SIG-M5 (cell line): ENCODE measurements at regions not wholly inside any gene's neighbourhood (a gene's known extent, or its start where the extent isn't known, plus 50 kb on each side); places are given as distances from the start of the nearest gene placed in this dataset.
"Not testable (repeated sequence)": the region's sequence is repeated elsewhere in the genome, so short reads cannot be mapped to it uniquely, and the experiment has no call there.

Source experiments
- DNase-seq: peaks from one replicate; lab custom pipeline; 2025; lab: John Stamatoyannopoulos, UW

GRCh38 chr6:167709776-167710336 is 116.9 kb upstream of the AFDN start:
- DNase-seq = not testable (repeated sequence)

DNA sequence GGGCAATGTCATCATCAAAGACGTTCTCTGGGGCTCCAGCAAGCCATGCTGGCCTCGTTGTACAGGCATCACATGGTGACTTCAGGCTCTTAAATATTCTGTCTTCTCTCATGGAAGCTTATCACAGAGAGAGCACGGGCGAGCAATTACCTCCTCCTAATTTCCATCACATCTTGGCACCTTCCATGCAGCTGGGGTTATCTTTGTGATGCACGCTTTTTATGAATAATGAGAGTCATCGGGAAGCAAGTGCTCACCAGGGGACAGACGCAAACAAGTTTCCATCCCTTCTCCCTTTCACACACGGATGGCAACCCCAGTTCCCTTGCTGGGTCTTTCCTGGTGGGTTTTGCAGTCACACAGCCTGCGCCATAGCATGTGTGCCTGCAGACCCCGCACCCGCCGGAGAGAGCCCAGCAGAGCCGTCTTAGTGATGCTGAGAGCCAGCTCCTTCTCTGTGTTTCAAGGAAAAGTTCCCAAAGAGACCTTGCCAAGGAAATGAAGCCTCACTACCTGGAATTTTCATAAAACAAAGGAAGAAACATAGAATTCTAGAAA is 116.3 kb upstream of the AFDN start:
- DNase-seq = no peak

- no peak for DNase-seq
Observed at GRCh38 chr6:167711211-167711610, 115.5 kb upstream of the AFDN start.

- no peak for DNase-seq
Observed at GRCh38 chr6:167711768-167712730, 114.7 kb upstream of the AFDN start.

GRCh38 chr6:167712731-167713475 is 113.8 kb upstream of the AFDN start:
- DNase-seq = no peak

GRCh38 chr6:167714152-167714551 is 112.6 kb upstream of the AFDN start:
- no peak for DNase-seq

GRCh38 chr6:167717455-167717854 is 109.3 kb upstream of the AFDN start:
- DNase-seq = no peak

GRCh38 chr6:167717867-167718266 is 108.8 kb upstream of the AFDN start:
- no peak for DNase-seq

DNA sequence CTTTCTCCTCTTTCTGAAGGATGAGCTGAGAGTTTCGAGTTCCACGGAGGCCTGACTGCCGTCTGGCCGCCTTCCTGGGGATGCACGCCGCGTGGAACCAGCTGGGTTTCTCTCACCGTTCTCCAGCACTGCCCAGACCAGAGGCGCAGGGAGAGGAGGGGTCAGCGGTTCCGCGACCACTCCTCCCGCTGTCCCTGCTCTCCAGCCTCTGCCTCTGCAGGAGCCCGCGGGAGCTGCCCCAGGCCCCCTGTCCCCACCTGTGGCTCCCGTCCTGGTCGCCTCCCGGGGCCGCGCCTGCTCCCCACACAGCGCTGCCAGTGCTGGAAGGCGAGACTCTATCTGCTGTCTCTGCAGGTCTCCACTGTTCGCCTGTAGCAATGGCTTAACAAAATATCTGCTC is 106.8 kb upstream of the AFDN start:
- no peak for DNase-seq

DNA sequence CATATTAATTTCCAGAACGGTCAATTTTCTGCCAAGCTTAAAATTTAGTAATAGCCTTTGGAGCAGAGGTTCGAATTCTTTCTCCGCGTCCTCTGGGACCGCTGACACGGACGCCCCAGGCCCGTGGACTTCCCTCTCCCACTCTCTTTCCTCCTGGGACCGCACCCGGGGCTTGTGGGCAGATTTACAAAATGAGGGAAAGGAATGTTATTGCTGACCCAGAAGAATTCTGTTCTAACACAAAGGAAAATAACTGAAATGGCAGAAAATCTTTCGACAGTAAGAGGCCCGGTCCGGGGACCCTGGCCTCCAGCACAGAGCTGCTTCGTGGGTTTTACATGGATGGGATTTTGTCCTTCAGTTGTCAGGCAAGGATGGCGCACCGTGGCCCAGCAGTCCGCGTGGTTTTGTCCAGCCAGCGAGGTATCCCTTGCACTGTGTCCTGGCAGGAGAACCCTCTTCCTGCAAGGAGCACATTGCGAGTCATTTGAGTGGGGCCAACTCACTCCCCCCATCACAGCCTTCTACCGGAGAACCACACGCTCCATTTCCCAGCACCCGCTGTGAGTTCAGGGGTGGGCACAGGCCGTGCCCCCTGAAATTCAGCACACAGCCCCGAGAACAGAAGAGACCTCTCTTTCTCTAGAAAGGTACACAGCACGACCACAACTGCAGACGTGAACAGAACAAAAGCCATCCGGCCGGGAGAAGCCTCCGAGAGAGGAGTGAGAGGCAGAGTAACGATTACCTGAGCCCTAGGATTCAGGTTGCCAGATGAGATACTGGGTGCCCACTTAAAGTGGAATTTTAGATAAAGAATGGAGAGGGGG is 106.0 kb upstream of the AFDN start:
- DNase-seq = no peak

DNA sequence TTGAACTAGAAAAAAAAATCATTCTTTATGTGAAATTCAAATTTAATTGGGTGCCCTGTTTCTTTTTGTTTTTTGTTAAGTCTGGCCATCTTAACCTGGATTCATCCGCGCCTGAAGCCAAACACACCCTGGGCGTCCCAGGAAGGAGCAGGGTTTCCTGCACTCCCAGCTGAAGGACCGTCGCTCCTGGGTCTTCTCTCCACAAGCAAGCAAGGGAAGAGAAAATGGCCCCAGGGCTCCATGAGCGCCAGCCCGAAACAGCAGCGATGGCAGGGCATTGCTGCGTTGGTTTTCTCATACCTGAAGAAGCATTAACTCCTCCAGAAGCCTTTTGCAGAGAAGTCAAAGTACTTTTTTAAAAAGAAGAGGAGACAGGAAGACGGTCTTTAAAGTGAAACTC is 105.4 kb upstream of the AFDN start:
- no peak for DNase-seq

- no peak for DNase-seq
Observed at GRCh38 chr6:167722634-167723309, 103.9 kb upstream of the AFDN start.

DNA sequence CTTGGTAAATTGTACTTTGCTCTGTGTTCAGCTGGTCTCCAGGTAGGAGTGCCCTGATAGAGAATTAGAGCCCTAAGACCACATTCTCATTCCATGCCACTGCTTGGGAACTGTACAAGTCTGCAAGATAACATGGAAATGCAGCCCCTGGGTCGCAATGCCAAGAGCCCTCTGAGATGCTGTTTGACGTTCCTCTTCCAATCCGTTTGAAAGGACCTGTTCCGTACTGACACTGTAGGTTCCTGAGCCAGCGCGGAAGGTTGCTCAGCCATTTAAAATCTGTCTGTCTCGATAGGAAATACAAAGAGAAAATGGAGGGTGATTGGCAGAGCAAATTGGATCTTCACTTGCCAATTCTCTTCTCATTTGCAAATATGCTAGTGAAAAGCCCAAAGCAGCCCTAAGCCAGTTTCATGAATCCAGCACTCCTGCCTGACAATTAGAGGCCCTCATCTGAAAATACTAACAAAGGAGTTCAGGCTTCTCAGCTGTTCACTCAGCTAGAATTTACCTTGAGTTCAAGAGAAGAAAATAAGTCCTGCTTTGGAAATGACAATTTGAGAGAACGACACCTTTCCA is 100.6 kb upstream of the AFDN start:
- DNase-seq = no peak

DNA sequence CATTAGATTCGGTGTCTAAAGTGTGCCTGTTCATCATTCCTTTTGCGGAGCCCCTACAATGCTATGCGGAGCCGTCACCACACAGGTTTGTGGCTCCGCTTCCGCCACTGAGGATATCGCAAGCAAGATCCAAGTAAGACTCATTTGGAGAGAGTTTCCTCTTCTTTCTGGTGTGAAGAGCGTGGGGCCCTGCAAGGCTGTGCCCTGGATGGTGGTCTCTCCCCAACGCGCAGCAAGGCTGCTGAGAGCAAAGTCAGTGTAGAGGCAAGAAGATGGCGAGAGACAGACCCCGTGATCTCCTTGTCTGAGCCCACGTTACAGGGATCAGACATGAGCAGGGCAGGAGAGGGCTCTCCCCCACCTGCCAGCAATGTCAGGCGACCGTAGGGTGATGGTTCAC is 96.3 kb upstream of the AFDN start:
- no peak for DNase-seq

DNA sequence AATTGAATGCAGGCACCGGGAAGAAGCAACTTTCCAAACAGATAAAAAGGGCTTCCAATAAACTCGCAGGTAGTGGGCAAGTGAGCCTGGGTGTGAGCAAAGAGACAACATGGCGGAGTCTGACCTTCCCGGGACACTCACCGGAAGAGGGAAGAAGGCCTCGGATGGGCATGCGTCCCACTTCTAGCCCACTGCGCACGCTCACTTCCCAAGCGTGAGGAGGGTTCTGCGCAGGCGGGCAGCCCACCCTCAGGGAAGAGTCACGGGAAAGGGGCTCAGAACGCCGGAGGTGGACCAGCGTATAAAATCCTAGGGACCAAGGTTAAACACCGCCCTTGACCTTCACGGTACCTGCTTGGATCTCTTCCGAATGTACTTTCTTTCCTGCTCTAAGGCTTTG is 95.5 kb upstream of the AFDN start:
- DNase-seq = no peak

DNA sequence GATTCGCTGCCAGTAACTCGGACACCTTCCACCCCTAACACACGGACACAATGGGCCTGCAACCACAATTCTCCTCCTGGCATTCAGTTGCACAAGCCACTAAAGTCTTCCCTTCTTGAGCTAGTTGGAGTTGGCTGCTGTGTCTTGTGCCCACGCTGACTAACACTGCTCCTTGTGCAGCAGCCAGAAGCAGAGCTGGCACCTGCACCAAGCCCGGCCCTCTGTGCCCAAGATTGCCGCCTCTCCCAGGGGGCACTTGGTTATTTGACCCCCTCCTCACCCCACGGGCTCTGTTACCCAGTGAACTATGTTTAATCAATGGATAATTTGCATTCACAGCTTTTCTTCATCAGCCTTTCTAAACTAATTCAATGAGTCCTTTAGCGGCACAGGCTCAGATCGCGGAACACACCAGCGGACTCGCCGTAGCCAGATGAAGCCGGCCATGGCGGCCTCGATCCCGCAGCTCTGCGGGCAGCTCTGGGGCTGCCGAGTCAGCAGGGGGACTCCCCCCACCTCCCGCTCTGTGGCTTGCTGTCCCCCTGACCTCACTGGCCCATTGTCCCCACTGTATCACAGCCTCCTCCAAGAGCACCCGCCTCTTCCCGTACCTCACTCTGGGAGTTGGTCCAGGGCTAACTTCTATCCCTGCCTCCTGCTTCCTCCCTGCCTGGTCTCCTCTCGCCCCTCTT is 94.8 kb upstream of the AFDN start:
- no peak for DNase-seq

- DNase-seq = no peak
Observed at GRCh38 chr6:167733740-167734661, 92.7 kb upstream of the AFDN start.

GRCh38 chr6:167734662-167735083 is 92.0 kb upstream of the AFDN start:
- DNase-seq = no peak
